ENCODE measurements at regions not wholly inside any gene's neighbourhood (a gene's known extent, or its start where the extent isn't known, plus 50 kb on each side); places are given as distances from the start of the nearest gene placed in this dataset.

DNA sequence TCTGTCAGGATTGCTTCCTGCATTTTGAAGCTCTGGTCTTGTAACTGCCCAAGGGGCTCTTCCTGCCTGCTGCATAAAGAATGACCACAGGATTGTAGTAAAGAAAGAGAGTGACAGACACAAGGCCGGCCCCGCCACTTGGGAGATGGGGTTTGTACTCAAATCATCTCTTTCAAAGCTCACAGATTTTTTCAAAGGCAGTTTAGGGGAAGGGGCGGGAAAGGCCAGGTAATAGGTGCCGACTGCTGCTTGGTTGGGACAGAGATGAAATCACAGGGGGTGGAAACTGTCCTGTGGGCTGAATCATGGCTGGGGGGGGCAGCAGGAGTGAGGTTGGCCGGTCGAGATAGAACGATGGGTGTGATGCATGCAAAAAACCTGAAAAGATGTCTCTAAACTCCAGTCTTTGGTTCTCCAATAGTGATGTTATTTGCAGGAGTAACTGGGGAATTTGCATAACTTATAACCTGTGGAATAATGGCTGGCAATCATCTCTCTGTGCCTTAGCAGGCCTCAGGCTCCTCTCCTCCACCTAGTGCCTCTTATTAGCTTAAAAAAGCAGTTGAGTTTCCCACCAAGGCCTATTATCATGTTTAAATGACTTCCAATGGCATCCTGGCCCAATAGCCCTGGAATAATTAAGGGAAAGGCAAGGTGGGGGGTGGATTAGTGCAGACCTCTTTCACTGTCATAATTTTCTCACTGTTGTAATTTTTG is 778.4 kb upstream of the FRG1 start:
- Histone ChIP-seq H3K18ac (ENCODE audit: low read depth, low read length) (no peak overlapping the region), H3K14ac (replicated peaks; ENCODE audit: low read depth, low read length) (no peak overlapping the region), H2BK120ac (ENCODE audit: low read depth, low read length) (no peak overlapping the region), H4K20me1 (ENCODE audit: insufficient read depth, low read length) (no peaks in the 10 kb centered on the region), H3K27ac (ENCODE audit: insufficient read depth, low read length) (no peak overlapping the region), H3K9ac (ENCODE audit: low read depth, low read length) (no peak overlapping the region), H3K4me3 (ENCODE audit: insufficient read depth, low read depth, low read length) (no peak overlapping the region), H2BK20ac (ENCODE audit: low read depth, low read length) (no peak overlapping the region), H2AK5ac (ENCODE audit: low read depth, low read length) (no peak overlapping the region), H2BK15ac (ENCODE audit: low read depth, low read length) (no peak overlapping the region), H4K8ac (ENCODE audit: low read depth in 2 of 2, low read length in 2 of 2) (no peak overlapping the region), H3K4me1 (ENCODE audit: control insufficient read depth, insufficient read depth, low read length) (no peaks in the 10 kb centered on the region), H3K4me2 (ENCODE audit: low read depth, low read length) (no peak overlapping the region), H3K79me1 (ENCODE audit: low read depth in 1 of 2, low read length in 2 of 2) (no peaks in the 10 kb centered on the region), H3K4ac (ENCODE audit: low read depth, low read length) (no peak overlapping the region), H2AFZ (replicated peaks; ENCODE audit: low read length, poor library complexity) (no peak overlapping the region), H3K9me1 (ENCODE audit: insufficient read depth, low read length) (no peaks in the 10 kb centered on the region), H3K36me3 (ENCODE audit: control insufficient read depth, insufficient read depth, low read length) (no peaks in the 10 kb centered on the region), H3K23ac (ENCODE audit: low read depth, low read length) (no peak overlapping the region), H2BK5ac (ENCODE audit: low read depth, low read length, poor library complexity, severe bottlenecking) (no peak overlapping the region), H2AK9ac (replicated peaks; ENCODE audit: low read depth, low read length, poor library complexity) (no peak overlapping the region), H4K91ac (ENCODE audit: insufficient read depth, low read depth, low read length) (no peak overlapping the region), H3K27me3 (ENCODE audit: control insufficient read depth, insufficient read depth, low read length) (no peaks in the 10 kb centered on the region), H3K9me3 (ENCODE audit: control insufficient read depth, insufficient read depth, low read length) (no peaks in the 10 kb centered on the region), H4K5ac (ENCODE audit: low read depth, low read length) (no peak overlapping the region), H3K56ac (ENCODE audit: extremely low read depth, insufficient read depth, low read length) (no peak overlapping the region)
- no TSS peak for BruUV-seq (replicated peaks)
- POLR2A ChIA-PET (ENCODE audit: unreplicated experiment) = interaction anchor here (0.6 kb wide), 1 partner anchor 1384 kb away, joined by 3 read pairs; no protein-coding TSS in a partner anchor
- WGBS, 2 experiments (ENCODE audit: extremely low coverage in 2 of 2, insufficient read length in 1 of 2) = no CpG with 5 or more reads among the region's 7 CpGs
- intact Hi-C loops (cut with micrococcal nuclease) (no loop called here), in situ Hi-C loops (cut with MboI; ENCODE audit: low sequenced_read_pairs) (no loop called here), dilution Hi-C loops (cut with HindIII; ENCODE audit: low sequenced_read_pairs, unreplicated experiment) (no loop called here)
- DNase-seq (no peak), ATAC-seq (ENCODE audit: low read depth) (no peak)
- CTCF ChIA-PET = no interaction called here
- TF ChIP-seq, protein P1, sequence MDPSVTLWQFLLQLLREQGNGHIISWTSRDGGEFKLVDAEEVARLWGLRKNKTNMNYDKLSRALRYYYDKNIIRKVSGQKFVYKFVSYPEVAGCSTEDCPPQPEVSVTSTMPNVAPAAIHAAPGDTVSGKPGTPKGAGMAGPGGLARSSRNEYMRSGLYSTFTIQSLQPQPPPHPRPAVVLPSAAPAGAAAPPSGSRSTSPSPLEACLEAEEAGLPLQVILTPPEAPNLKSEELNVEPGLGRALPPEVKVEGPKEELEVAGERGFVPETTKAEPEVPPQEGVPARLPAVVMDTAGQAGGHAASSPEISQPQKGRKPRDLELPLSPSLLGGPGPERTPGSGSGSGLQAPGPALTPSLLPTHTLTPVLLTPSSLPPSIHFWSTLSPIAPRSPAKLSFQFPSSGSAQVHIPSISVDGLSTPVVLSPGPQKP (IDR thresholded peaks at IDR 0.05; ENCODE audit: borderline replicate concordance, low read depth, low read length) = no peak
- TF ChIP-seq RFX5 (IDR thresholded peaks at IDR 0.05; ENCODE audit: low read depth, low read length) = no peak
- TF ChIP-seq, protein P2, sequence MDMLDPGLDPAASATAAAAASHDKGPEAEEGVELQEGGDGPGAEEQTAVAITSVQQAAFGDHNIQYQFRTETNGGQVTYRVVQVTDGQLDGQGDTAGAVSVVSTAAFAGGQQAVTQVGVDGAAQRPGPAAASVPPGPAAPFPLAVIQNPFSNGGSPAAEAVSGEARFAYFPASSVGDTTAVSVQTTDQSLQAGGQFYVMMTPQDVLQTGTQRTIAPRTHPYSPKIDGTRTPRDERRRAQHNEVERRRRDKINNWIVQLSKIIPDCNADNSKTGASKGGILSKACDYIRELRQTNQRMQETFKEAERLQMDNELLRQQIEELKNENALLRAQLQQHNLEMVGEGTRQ (IDR thresholded peaks at IDR 0.05; ENCODE audit: low read depth, low read length) = no peak
- TF ChIP-seq FOS (IDR thresholded peaks at IDR 0.05; ENCODE audit: low read depth, low read length) = no peak
- no peak for TF ChIP-seq SMC3 (IDR thresholded peaks at IDR 0.05; ENCODE audit: low read depth, low read length)
- no peak for TF ChIP-seq MAZ (IDR thresholded peaks at IDR 0.05; ENCODE audit: borderline replicate concordance, low read depth, low read length)
- TF ChIP-seq MXI1 (IDR thresholded peaks at IDR 0.05; ENCODE audit: borderline replicate concordance, low read depth, low read length) = no peak
- TF ChIP-seq NFE2L2 (IDR thresholded peaks at IDR 0.05; ENCODE audit: low read depth, low read length) = no peak
- TF ChIP-seq CEBPB (IDR thresholded peaks at IDR 0.05; ENCODE audit: low read depth, low read length) = no peak
- TF ChIP-seq RCOR1 (IDR thresholded peaks at IDR 0.05; ENCODE audit: insufficient replicate concordance, low read length) = no peak
- TF ChIP-seq RAD21 (IDR thresholded peaks at IDR 0.05; ENCODE audit: low read length) = no peak
- TF ChIP-seq POLR2A (IDR thresholded peaks at IDR 0.05; ENCODE audit: low read depth, low read length) = no peak
- TF ChIP-seq MAFK (IDR thresholded peaks at IDR 0.05; ENCODE audit: low read depth, low read length) = no peak
- TF ChIP-seq BHLHE40 (IDR thresholded peaks at IDR 0.05; ENCODE audit: low read depth, low read length) = no peak
- TF ChIP-seq, protein P3, sequence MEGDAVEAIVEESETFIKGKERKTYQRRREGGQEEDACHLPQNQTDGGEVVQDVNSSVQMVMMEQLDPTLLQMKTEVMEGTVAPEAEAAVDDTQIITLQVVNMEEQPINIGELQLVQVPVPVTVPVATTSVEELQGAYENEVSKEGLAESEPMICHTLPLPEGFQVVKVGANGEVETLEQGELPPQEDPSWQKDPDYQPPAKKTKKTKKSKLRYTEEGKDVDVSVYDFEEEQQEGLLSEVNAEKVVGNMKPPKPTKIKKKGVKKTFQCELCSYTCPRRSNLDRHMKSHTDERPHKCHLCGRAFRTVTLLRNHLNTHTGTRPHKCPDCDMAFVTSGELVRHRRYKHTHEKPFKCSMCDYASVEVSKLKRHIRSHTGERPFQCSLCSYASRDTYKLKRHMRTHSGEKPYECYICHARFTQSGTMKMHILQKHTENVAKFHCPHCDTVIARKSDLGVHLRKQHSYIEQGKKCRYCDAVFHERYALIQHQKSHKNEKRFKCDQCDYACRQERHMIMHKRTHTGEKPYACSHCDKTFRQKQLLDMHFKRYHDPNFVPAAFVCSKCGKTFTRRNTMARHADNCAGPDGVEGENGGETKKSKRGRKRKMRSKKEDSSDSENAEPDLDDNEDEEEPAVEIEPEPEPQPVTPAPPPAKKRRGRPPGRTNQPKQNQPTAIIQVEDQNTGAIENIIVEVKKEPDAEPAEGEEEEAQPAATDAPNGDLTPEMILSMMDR (conservative IDR thresholded peaks at IDR 0.05; ENCODE audit: low read depth, low read length) = no peak

All from IMR-90 (cell line).